HepG2 (cell line): ENCODE measurements at regions not wholly inside any gene's neighbourhood (a gene's known extent, or its start where the extent isn't known, plus 50 kb on each side); places are given as distances from the start of the nearest gene placed in this dataset.

Experiments used
- BCL3 ChIP-seq: sonication (generic); formaldehyde crosslinking; IDR thresholded peaks from 2 replicates; pipeline ENCODE4 v1.5.1; 2020; ENCODE audit warnings: mild to moderate bottlenecking, missing genetic modification reagents, moderate library complexity
- CBFB ChIP-seq: sonication (generic); formaldehyde crosslinking; IDR thresholded peaks from 2 replicates; pipeline ENCODE4 v1.4.0; 2020; ENCODE audit warnings: missing genetic modification reagents
- EED ChIP-seq: sonication (generic); formaldehyde crosslinking; IDR thresholded peaks from 2 replicates; pipeline ENCODE4 v1.5.0; 2020; ENCODE audit warnings: mild to moderate bottlenecking, missing genetic modification reagents
- ERF ChIP-seq: IDR thresholded peaks from 2 replicates; pipeline ENCODE4 v1.6.1; 2018; ENCODE audit warnings: missing biosample characterization, missing genetic modification reagents
- GATAD1 ChIP-seq: IDR thresholded peaks from 2 replicates; pipeline ENCODE4 v1.6.1; 2016; ENCODE audit warnings: missing genetic modification reagents, missing compliant biosample characterization
- HDAC1 ChIP-seq: sonication (generic); formaldehyde crosslinking; IDR thresholded peaks from 2 replicates; pipeline ENCODE4 v1.5.1; 2020; ENCODE audit warnings: mild to moderate bottlenecking, missing genetic modification reagents
- HDAC2 ChIP-seq: sonication (generic); formaldehyde crosslinking; IDR thresholded peaks from 2 replicates; pipeline ENCODE4 v1.4.0; 2020; ENCODE audit warnings: missing genetic modification reagents
- HNF4A ChIP-seq: sonication (generic); formaldehyde crosslinking; IDR thresholded peaks from 2 replicates; pipeline ENCODE4 v1.4.0; 2020; ENCODE audit warnings: missing genetic modification reagents
- HNF4G ChIP-seq, 2 experiments: sonication (generic) in 1 of 2; formaldehyde crosslinking in 1 of 2; IDR thresholded peaks; 2 replicates each; pipeline versions ENCODE4 v1.4.0 to v1.6.1; 2011 to 2020; ENCODE audit warnings: borderline replicate concordance in 2 of 2, low read depth in 2 of 2, mild to moderate bottlenecking in 2 of 2, low read length in 1 of 2, missing genetic modification reagents in 1 of 2, moderate library complexity in 1 of 2
- MED1 ChIP-seq: sonication (generic); formaldehyde crosslinking; IDR thresholded peaks from 2 replicates; pipeline ENCODE4 v1.4.0; 2020; ENCODE audit warnings: missing genetic modification reagents
- MEIS2 ChIP-seq: sonication (generic); formaldehyde crosslinking; IDR thresholded peaks from 2 replicates; pipeline ENCODE4 v1.9.0; 2021; ENCODE audit warnings: mild to moderate bottlenecking, missing genetic modification reagents
- MIXL1 ChIP-seq: IDR thresholded peaks from 2 replicates; pipeline ENCODE4 v1.6.1; 2016
- NFRKB ChIP-seq: fragments of 450-650 bp; IDR thresholded peaks from 2 replicates; pipeline ENCODE4 v1.6.1; 2017
- RBM22 ChIP-seq: fragments of 200-400 bp; formaldehyde crosslinking; optimal IDR thresholded peaks from 2 replicates; pipeline ENCODE3; 2017; ENCODE audit warnings: mild to moderate bottlenecking, low read length, moderate library complexity
- RNF2 ChIP-seq: fragments of 450-650 bp; conservative IDR thresholded peaks from 2 replicates; pipeline ENCODE4 v1.6.1; 2016; ENCODE audit warnings: low read depth
- RXRB ChIP-seq: IDR thresholded peaks from 2 replicates; pipeline ENCODE4 v1.6.1; 2016; ENCODE audit warnings: borderline replicate concordance, missing genetic modification reagents, missing compliant biosample characterization
- SRSF9 ChIP-seq: fragments of 200-400 bp; formaldehyde crosslinking; IDR thresholded peaks from 2 replicates; pipeline ENCODE4 v1.6.1; 2018; ENCODE audit warnings: borderline replicate concordance, mild to moderate bottlenecking, low read depth, low read length; ENCODE audit not compliant: insufficient read depth, poor library complexity, severe bottlenecking
- TARDBP ChIP-seq: sonication (generic); formaldehyde crosslinking; IDR thresholded peaks from 2 replicates; pipeline ENCODE4 v1.8.0; 2022; ENCODE audit warnings: mild to moderate bottlenecking, missing genetic modification reagents
- TFDP2 ChIP-seq: sonication (generic); formaldehyde crosslinking; IDR thresholded peaks from 2 replicates; pipeline ENCODE4 v1.4.0; 2020; ENCODE audit warnings: missing genetic modification reagents
- TMF1 ChIP-seq: sonication (generic); formaldehyde crosslinking; IDR thresholded peaks from 2 replicates; pipeline ENCODE4 v1.8.1; 2022; ENCODE audit warnings: low read depth, missing genetic modification reagents
- U2AF2 ChIP-seq: fragments of 200-400 bp; formaldehyde crosslinking; IDR thresholded peaks from 2 replicates; pipeline ENCODE4 v1.6.1; 2017; ENCODE audit warnings: low read depth, mild to moderate bottlenecking, low read length
- ZFAT ChIP-seq: sonication (generic); formaldehyde crosslinking; conservative IDR thresholded peaks from 2 replicates; pipeline ENCODE4 v1.8.1; 2023; ENCODE audit warnings: missing genetic modification reagents, inconsistent platforms
- ZNF362 ChIP-seq: sonication (generic); formaldehyde crosslinking; IDR thresholded peaks from 2 replicates; pipeline ENCODE4 v1.4.0; 2020; ENCODE audit warnings: missing genetic modification reagents, mild to moderate bottlenecking, borderline replicate concordance
- ZNF597 ChIP-seq: sonication (generic); formaldehyde crosslinking; IDR thresholded peaks from 2 replicates; pipeline ENCODE4 v1.5.0; 2020; ENCODE audit warnings: missing genetic modification reagents
- ZNF652 ChIP-seq: IDR thresholded peaks from 2 replicates; pipeline ENCODE4 v1.6.1; 2016; ENCODE audit warnings: low read depth, borderline replicate concordance
- TF ChIP-seq, protein P1 (sequence below): sonication (generic); formaldehyde crosslinking; IDR thresholded peaks from 2 replicates; pipeline ENCODE4 v1.5.0; 2020; ENCODE audit warnings: missing genetic modification reagents

DNA sequence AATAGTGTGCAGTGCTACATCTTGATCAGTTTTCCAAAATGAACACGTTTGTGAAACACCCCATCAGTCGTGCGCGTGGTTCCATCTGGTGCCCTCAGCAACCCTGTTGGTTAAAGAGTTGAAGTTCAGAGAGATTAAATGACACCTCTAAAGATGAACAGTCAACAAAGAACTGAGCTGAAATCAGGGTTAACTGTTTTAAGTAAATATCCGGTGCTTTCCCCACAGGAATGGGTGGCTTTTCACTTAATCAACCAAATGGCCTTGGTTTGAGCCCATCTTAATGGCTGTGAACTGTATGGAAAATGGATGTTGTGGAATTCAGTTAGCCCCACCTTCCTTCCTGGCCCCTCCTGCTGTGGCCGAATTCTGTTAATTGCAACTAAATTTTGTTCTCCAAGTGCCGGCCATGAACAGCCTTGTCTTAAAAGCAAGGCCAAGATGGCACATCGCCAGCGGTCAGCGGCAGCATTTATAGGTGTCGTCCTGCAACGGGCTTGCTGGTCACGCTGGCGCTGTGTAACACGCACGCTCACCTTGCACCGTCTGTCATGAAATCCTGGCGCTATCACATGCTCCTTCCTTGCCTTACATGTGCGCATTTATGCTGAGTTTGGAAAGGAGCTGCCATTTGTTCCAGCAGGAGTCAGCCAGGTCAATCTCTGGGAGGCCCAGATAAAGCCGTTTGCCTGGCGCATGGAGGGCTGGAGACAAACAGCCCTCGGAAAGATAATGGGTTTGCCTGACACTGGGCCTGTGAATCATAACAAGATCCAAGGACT, 164.5 kb downstream of the ERMARD start (continued):
- TF ChIP-seq HDAC2 (CRISPR knock-in tag) (peak; percentile 67), CBFB (CRISPR knock-in tag) (peak; percentile 80), ERF (0 out of 2 replicates have a peak, but pooled peaks have one; percentile 24), SRSF9 (no peak), EED (CRISPR knock-in tag) (0 out of 2 replicates have a peak, but pooled peaks have one; percentile 43), ZNF362 (CRISPR knock-in tag) (no peak), BCL3 (peak; percentile 95), ZNF652 (CRISPR knock-in tag) (peak; percentile 67; the same call in 1 of the 2 replicates), RBM22 (no peak), TMF1 (0 out of 2 replicates have a peak, but pooled peaks have one; percentile 30), ZNF597 (CRISPR knock-in tag) (no peak), RXRB (CRISPR knock-in tag) (peak; percentile 36; the same call in 1 of the 2 replicates), MIXL1 (CRISPR knock-in tag) (peak; percentile 77; the same call in 1 of the 2 replicates), RNF2 (no peak), HNF4A (CRISPR knock-in tag) (0 out of 2 replicates have a peak, but pooled peaks have one; percentile 3), GATAD1 (CRISPR knock-in tag) (no peak), NFRKB (no peak), MED1 (CRISPR knock-in tag) (peak; percentile 44), U2AF2 (no peak), TFDP2 (CRISPR knock-in tag) (no peak), MEIS2 (peak; percentile 30; the same call in 1 of the 2 replicates), HDAC1 (CRISPR knock-in tag) (peak; percentile 73), TARDBP (CRISPR knock-in tag) (0 out of 2 replicates have a peak, but pooled peaks have one; percentile 20), HNF4G (IDR thresholded peaks at IDR 0.05; ENCODE audit: borderline replicate concordance, low read depth, low read length) (no peak), HNF4G (CRISPR knock-in tag; IDR thresholded peaks at IDR 0.05; ENCODE audit: borderline replicate concordance, low read depth) (no peak), ZFAT (no peak)
- TF ChIP-seq, protein P1, sequence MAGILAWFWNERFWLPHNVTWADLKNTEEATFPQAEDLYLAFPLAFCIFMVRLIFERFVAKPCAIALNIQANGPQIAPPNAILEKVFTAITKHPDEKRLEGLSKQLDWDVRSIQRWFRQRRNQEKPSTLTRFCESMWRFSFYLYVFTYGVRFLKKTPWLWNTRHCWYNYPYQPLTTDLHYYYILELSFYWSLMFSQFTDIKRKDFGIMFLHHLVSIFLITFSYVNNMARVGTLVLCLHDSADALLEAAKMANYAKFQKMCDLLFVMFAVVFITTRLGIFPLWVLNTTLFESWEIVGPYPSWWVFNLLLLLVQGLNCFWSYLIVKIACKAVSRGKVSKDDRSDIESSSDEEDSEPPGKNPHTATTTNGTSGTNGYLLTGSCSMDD, result no peak
